ENCODE measurements at regions not wholly inside any gene's neighbourhood (a gene's known extent, or its start where the extent isn't known, plus 50 kb on each side); places are given as distances from the start of the nearest gene placed in this dataset.

DNA sequence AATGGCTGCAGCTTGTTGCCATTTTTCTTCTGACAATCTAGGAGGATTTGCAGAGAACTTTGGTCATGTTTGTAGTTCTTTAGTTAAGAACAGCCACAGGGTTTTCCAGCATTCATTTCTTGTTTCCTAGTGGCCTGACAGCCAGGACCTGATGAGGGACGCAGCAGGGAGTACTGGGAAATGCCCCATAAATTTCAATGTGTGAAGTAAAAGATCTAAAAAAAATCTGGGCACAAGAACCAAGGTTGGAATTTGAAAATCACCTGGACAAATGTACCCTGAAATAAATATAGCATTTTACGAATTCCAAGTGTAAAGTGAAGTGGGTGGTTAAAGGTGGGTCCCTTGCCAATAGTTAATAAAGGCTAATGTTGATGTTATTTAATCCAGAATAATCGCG, 195.0 kb downstream of the ZIC1 start:
- no peaks in the 10 kb centered on the region for H3K36me3 ChIP-seq
- H3K27ac ChIP-seq: no peak overlapping the region
- H3K4me1 ChIP-seq: no peaks in the 10 kb centered on the region
- 80 to 86% (median 85%) methylated on average over 4 of the region's 4 CpGs for WGBS, 4 donors
- H3K27me3 ChIP-seq: no peaks in the 10 kb centered on the region
- ATAC-seq: no peak
- peaks cover 0 to 14% (median 0%) of the 10 kb centered on the region in 12 donors for H3K9me3 ChIP-seq
- no peak for DNase-seq
- no peak overlapping the region for H3K4me3 ChIP-seq
- TF ChIP-seq, protein P1, sequence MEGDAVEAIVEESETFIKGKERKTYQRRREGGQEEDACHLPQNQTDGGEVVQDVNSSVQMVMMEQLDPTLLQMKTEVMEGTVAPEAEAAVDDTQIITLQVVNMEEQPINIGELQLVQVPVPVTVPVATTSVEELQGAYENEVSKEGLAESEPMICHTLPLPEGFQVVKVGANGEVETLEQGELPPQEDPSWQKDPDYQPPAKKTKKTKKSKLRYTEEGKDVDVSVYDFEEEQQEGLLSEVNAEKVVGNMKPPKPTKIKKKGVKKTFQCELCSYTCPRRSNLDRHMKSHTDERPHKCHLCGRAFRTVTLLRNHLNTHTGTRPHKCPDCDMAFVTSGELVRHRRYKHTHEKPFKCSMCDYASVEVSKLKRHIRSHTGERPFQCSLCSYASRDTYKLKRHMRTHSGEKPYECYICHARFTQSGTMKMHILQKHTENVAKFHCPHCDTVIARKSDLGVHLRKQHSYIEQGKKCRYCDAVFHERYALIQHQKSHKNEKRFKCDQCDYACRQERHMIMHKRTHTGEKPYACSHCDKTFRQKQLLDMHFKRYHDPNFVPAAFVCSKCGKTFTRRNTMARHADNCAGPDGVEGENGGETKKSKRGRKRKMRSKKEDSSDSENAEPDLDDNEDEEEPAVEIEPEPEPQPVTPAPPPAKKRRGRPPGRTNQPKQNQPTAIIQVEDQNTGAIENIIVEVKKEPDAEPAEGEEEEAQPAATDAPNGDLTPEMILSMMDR (IDR thresholded peaks at IDR 0.05): no peak
- no peak for TF ChIP-seq POLR2A (IDR thresholded peaks at IDR 0.05)
- intact Hi-C loops (cut with DNase I): no loop called here

- intact Hi-C loops (cut with DNase I): no loop called here
- Histone ChIP-seq H3K4me3 (no peak overlapping the region), H3K36me3 (no peaks in the 10 kb centered on the region), H3K4me1 (peaks cover 0 to 3% (median 0%) of the 10 kb centered on the region in 12 donors), H3K9me3 (no peaks in the 10 kb centered on the region), H3K27me3 (no peaks in the 10 kb centered on the region), H3K27ac (no peak overlapping the region)
- ATAC-seq (no peak), DNase-seq (no peak)
- TF ChIP-seq POLR2A (IDR thresholded peaks at IDR 0.05): no peak
- TF ChIP-seq, protein P1 (IDR thresholded peaks at IDR 0.05): no peak
- 34 to 42% (median 35%) methylated on average over 3 of the region's 3 CpGs for WGBS, 4 donors
Measured at GRCh38 chr3:147613725-147614124, 204.6 kb downstream of the ZIC1 start.

DNA sequence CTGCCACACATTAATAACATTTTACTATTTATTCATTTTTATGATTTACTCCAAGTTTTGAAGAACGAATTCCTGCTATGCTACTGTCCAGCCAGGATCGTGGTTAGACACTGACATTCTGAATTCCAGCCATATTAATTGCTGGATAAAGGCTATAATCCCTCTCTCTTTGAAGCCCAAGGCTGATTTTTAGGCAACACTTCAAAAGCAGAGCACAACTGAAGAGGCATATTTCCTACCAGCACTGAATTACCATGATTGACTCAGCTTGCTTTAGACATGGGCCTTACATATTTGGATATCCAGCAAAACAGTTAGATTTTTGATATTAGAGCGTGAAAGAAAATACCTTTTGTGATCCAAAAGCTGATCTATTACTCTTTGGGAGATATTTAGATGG, 205.0 kb downstream of the ZIC1 start:
- ATAC-seq (no peak), DNase-seq (no peak)
- no peak for TF ChIP-seq POLR2A (IDR thresholded peaks at IDR 0.05)
- TF ChIP-seq, protein P1 (IDR thresholded peaks at IDR 0.05): no peak
- 73 to 87% (median 80%) methylated on average over 3 of the region's 3 CpGs for WGBS, 4 donors
- no peaks in the 10 kb centered on the region for H3K27me3 ChIP-seq
- intact Hi-C loops (cut with DNase I): no loop called here
- no peak overlapping the region for H3K27ac ChIP-seq
- no peaks in the 10 kb centered on the region for H3K9me3 ChIP-seq
- H3K4me3 ChIP-seq: no peak overlapping the region
- H3K36me3 ChIP-seq: no peaks in the 10 kb centered on the region
- H3K4me1 ChIP-seq: peaks cover 0 to 3% (median 0%) of the 10 kb centered on the region in 12 donors

- 89 to 91% (median 90%) methylated on average over 4 of the region's 4 CpGs for WGBS, 4 donors
- H3K27me3 ChIP-seq: no peaks in the 10 kb centered on the region
- DNase-seq (no peak), ATAC-seq (no peak)
- no peak overlapping the region for H3K27ac ChIP-seq
- no peak for TF ChIP-seq POLR2A (IDR thresholded peaks at IDR 0.05)
- TF ChIP-seq, protein P1 (IDR thresholded peaks at IDR 0.05): no peak
- intact Hi-C loops (cut with DNase I): no loop called here
- H3K9me3 ChIP-seq: no peaks in the 10 kb centered on the region
- H3K4me1 ChIP-seq: peaks cover 0 to 3% (median 0%) of the 10 kb centered on the region in 12 donors
- no peak overlapping the region for H3K4me3 ChIP-seq
- no peaks in the 10 kb centered on the region for H3K36me3 ChIP-seq
Measured at GRCh38 chr3:147615035-147615434, 205.9 kb downstream of the ZIC1 start.
